Immature natural killer cell (primary cell): ENCODE measurements at regions not wholly inside any gene's neighbourhood (a gene's known extent, or its start where the extent isn't known, plus 50 kb on each side); places are given as distances from the start of the nearest gene placed in this dataset.
A peak's percentile ranks its signal among the peaks of the same experiment; 100 is the strongest.

Experiments
- DNase-seq, 3 donors: peaks; one replicate each; pipeline ENCODE4 v3.0.0; 2022; ENCODE audit warnings: mixed read lengths in 1 of 3
- H3K27ac Mint-ChIP-seq, 6 donors: one replicate each; pipeline ENCODE4 v1.8.0; 2020; ENCODE audit warnings: mixed read lengths in 6 of 6, mild to moderate bottlenecking in 5 of 6, inconsistent platforms in 4 of 6, moderate library complexity in 3 of 6
- H3K27me3 Mint-ChIP-seq, 3 donors: one replicate each; pipeline ENCODE4 v1.8.0; 2020 to 2021; ENCODE audit warnings: low read depth in 3 of 3, mild to moderate bottlenecking in 3 of 3, mixed read lengths in 3 of 3, moderate library complexity in 3 of 3, inconsistent platforms in 1 of 3
- H3K36me3 Mint-ChIP-seq, 3 donors: one replicate each; pipeline ENCODE4 v1.8.0; 2020; ENCODE audit warnings: mixed read lengths in 3 of 3, inconsistent platforms in 2 of 3, mild to moderate bottlenecking in 2 of 3
- H3K4me1 Mint-ChIP-seq, 2 donors: one replicate each; pipeline ENCODE4 v1.8.0; 2020; ENCODE audit warnings: inconsistent platforms in 2 of 2, mild to moderate bottlenecking in 2 of 2, mixed read lengths in 2 of 2, moderate library complexity in 1 of 2
- H3K4me3 Mint-ChIP-seq, 5 donors: one replicate each; pipeline ENCODE4 v1.8.0; 2020; ENCODE audit warnings: mild to moderate bottlenecking in 5 of 5, mixed read lengths in 5 of 5, inconsistent platforms in 3 of 5, moderate library complexity in 3 of 5
- H3K9me3 Mint-ChIP-seq, 6 donors: one replicate each; pipeline ENCODE4 v1.8.0; 2020; ENCODE audit warnings: mild to moderate bottlenecking in 6 of 6, mixed read lengths in 6 of 6, inconsistent platforms in 4 of 6, moderate library complexity in 3 of 6

- Mint-ChIP-seq H3K27ac (peak overlapping the region in 1 of 6 donors; percentile 11), H3K9me3 (peaks cover 0 to 4% (median 0%) of the 10 kb centered on the region in 6 donors), H3K4me1 (peaks cover 2 to 7% of the 10 kb centered on the region in 2 donors), H3K27me3 (peaks cover 0 to 5% (median 3%) of the 10 kb centered on the region in 3 donors), H3K36me3 (peaks cover 0 to 7% (median 3%) of the 10 kb centered on the region in 3 donors), H3K4me3 (no peak overlapping the region)
- no peak for DNase-seq
Observed at GRCh38 chr3:171944118-171945016, 95.0 kb upstream of the FNDC3B start.

GRCh38 chr3:171948674-171949073, 90.7 kb upstream of the FNDC3B start:
- Mint-ChIP-seq H3K4me1 (peaks cover 2 to 7% of the 10 kb centered on the region in 2 donors), H3K36me3 (peaks cover 0 to 10% (median 3%) of the 10 kb centered on the region in 3 donors), H3K9me3 (peaks cover 0 to 6% (median 0%) of the 10 kb centered on the region in 6 donors), H3K4me3 (no peak overlapping the region), H3K27ac (no peak overlapping the region), H3K27me3 (peaks cover 0 to 2% (median 0%) of the 10 kb centered on the region in 3 donors)
- DNase-seq = no peak

GRCh38 chr3:171949554-171949953, 89.8 kb upstream of the FNDC3B start:
- Mint-ChIP-seq H3K4me3 (no peak overlapping the region), H3K4me1 (peaks cover 0 to 1% of the 10 kb centered on the region in 2 donors), H3K27me3 (peaks cover 0 to 2% (median 0%) of the 10 kb centered on the region in 3 donors), H3K36me3 (peaks cover 0 to 10% (median 3%) of the 10 kb centered on the region in 3 donors), H3K27ac (no peak overlapping the region), H3K9me3 (peaks cover 0 to 7% (median 0%) of the 10 kb centered on the region in 6 donors)
- DNase-seq = no peak

GRCh38 chr3:171950373-171950772, 89.0 kb upstream of the FNDC3B start:
- Mint-ChIP-seq H3K27ac (no peak overlapping the region), H3K4me3 (no peak overlapping the region)

GRCh38 chr3:171951597-171951996, 87.8 kb upstream of the FNDC3B start:
- H3K4me3 Mint-ChIP-seq = no peak overlapping the region
- peaks cover 0 to 7% (median 0%) of the 10 kb centered on the region in 6 donors for H3K9me3 Mint-ChIP-seq
- H3K36me3 Mint-ChIP-seq = peaks cover 0 to 10% (median 3%) of the 10 kb centered on the region in 3 donors
- no peak for DNase-seq
- no peaks in the 10 kb centered on the region for H3K4me1 Mint-ChIP-seq
- no peak overlapping the region for H3K27ac Mint-ChIP-seq
- H3K27me3 Mint-ChIP-seq = peaks cover 0 to 2% (median 0%) of the 10 kb centered on the region in 3 donors

More at GRCh38 chr3:171950373-171950772, 89.0 kb upstream of the FNDC3B start:
- peaks cover 0 to 10% (median 3%) of the 10 kb centered on the region in 3 donors for H3K36me3 Mint-ChIP-seq
- DNase-seq = no peak
- peaks cover 0 to 2% (median 0%) of the 10 kb centered on the region in 3 donors for H3K27me3 Mint-ChIP-seq
- peaks cover 0 to 7% (median 0%) of the 10 kb centered on the region in 6 donors for H3K9me3 Mint-ChIP-seq
- H3K4me1 Mint-ChIP-seq = no peaks in the 10 kb centered on the region

- DNase-seq = no peak
- peaks cover 0 to 3% (median 0%) of the 10 kb centered on the region in 6 donors for H3K9me3 Mint-ChIP-seq
- no peak overlapping the region for H3K4me3 Mint-ChIP-seq
- H3K4me1 Mint-ChIP-seq = no peaks in the 10 kb centered on the region
- no peak overlapping the region for H3K27ac Mint-ChIP-seq
- no peaks in the 10 kb centered on the region for H3K27me3 Mint-ChIP-seq
- H3K36me3 Mint-ChIP-seq = peaks cover 0 to 3% (median 0%) of the 10 kb centered on the region in 3 donors
Observed at GRCh38 chr3:171953301-171954022, 85.9 kb upstream of the FNDC3B start.

- Mint-ChIP-seq H3K4me3 (no peak overlapping the region), H3K4me1 (peaks cover under 1 to 5% of the 10 kb centered on the region in 2 donors), H3K9me3 (peaks cover 0 to 3% (median 0%) of the 10 kb centered on the region in 6 donors), H3K27ac (no peak overlapping the region), H3K27me3 (no peaks in the 10 kb centered on the region), H3K36me3 (peaks cover 0 to 4% (median 0%) of the 10 kb centered on the region in 3 donors)
- DNase-seq = no peak
Observed at GRCh38 chr3:171954690-171955383, 84.5 kb upstream of the FNDC3B start.

GRCh38 chr3:171955598-171955997, 83.8 kb upstream of the FNDC3B start:
- H3K27ac Mint-ChIP-seq = no peak overlapping the region
- no peak overlapping the region for H3K4me3 Mint-ChIP-seq
- no peaks in the 10 kb centered on the region for H3K27me3 Mint-ChIP-seq
- H3K4me1 Mint-ChIP-seq = peaks cover 8 to 13% of the 10 kb centered on the region in 2 donors
- peaks cover 0 to 3% (median 0%) of the 10 kb centered on the region in 6 donors for H3K9me3 Mint-ChIP-seq
- no peak for DNase-seq
- H3K36me3 Mint-ChIP-seq = peaks cover 0 to 6% (median 0%) of the 10 kb centered on the region in 3 donors

- H3K36me3 Mint-ChIP-seq = peaks cover 0 to 6% (median 0%) of the 10 kb centered on the region in 3 donors
- H3K27ac Mint-ChIP-seq = no peak overlapping the region
- no peak for DNase-seq
- H3K4me1 Mint-ChIP-seq = peaks cover 15 to 19% of the 10 kb centered on the region in 2 donors
- H3K9me3 Mint-ChIP-seq = peaks cover 0 to 3% (median 0%) of the 10 kb centered on the region in 6 donors
- peaks cover 0 to 3% (median 0%) of the 10 kb centered on the region in 3 donors for H3K27me3 Mint-ChIP-seq
- H3K4me3 Mint-ChIP-seq = no peak overlapping the region
Observed at GRCh38 chr3:171956181-171956683, 83.1 kb upstream of the FNDC3B start.

- Mint-ChIP-seq H3K27ac (no peak overlapping the region), H3K9me3 (peaks cover 0 to 3% (median 0%) of the 10 kb centered on the region in 6 donors), H3K4me1 (peaks cover 17 to 21% of the 10 kb centered on the region in 2 donors), H3K27me3 (peaks cover 0 to 3% (median 1%) of the 10 kb centered on the region in 3 donors), H3K4me3 (no peak overlapping the region), H3K36me3 (peaks cover 0 to 4% (median 0%) of the 10 kb centered on the region in 3 donors)
- no peak for DNase-seq
Observed at GRCh38 chr3:171956705-171957104, 82.7 kb upstream of the FNDC3B start.

GRCh38 chr3:171959532-171960089, 79.8 kb upstream of the FNDC3B start:
- H3K9me3 Mint-ChIP-seq = no peaks in the 10 kb centered on the region
- peaks cover 0 to 3% (median 0%) of the 10 kb centered on the region in 3 donors for H3K36me3 Mint-ChIP-seq
- H3K4me1 Mint-ChIP-seq = peaks cover 17 to 21% of the 10 kb centered on the region in 2 donors
- H3K4me3 Mint-ChIP-seq = peak overlapping the region in 1 of 5 donors; percentile 4
- peaks cover 0 to 3% (median 1%) of the 10 kb centered on the region in 3 donors for H3K27me3 Mint-ChIP-seq
- DNase-seq = no peak
- peak overlapping the region in 1 of 6 donors; percentile 59 for H3K27ac Mint-ChIP-seq

GRCh38 chr3:171960159-171960558, 79.2 kb upstream of the FNDC3B start:
- no peaks in the 10 kb centered on the region for H3K9me3 Mint-ChIP-seq
- H3K4me1 Mint-ChIP-seq = peaks cover 17 to 21% of the 10 kb centered on the region in 2 donors
- peaks cover 0 to 3% (median 2%) of the 10 kb centered on the region in 3 donors for H3K27me3 Mint-ChIP-seq
- peak overlapping the region in 2 of 6 donors; percentile 14 to 59 for H3K27ac Mint-ChIP-seq
- DNase-seq = no peak
- peak overlapping the region in 2 of 5 donors; percentile 27 to 28 for H3K4me3 Mint-ChIP-seq
- H3K36me3 Mint-ChIP-seq = peaks cover 0 to 3% (median 0%) of the 10 kb centered on the region in 3 donors
